ENCODE measurements at regions not wholly inside any gene's neighbourhood (a gene's known extent, or its start where the extent isn't known, plus 50 kb on each side); places are given as distances from the start of the nearest gene placed in this dataset.
A peak's percentile ranks its signal among the peaks of the same experiment; 100 is the strongest.

DNA sequence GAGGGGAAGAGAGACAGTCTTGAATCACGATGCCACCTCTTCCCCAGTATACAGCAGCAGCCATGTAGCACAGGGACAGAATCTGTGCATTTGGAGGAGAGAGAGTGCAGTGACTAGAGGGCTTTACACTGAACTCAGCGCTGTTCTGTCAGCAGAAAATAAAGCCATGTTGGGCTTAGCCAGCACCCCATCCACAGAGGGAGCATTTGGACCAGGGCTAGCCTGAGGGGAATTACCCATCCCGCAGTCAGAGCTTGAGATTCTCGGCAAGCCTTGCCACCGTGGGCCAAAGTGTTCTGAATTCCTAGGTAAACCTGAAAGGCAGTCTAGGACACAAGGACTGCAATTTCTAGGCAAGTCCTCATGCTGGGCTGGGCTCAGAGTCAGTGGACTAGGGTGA lies 120.4 kb upstream of the CNOT2 start:
- TF ChIP-seq ZNF114 (CRISPR knock-in tag; IDR thresholded peaks at IDR 0.05), result no peak
- no peak for TF ChIP-seq EZH2phosphoT487 (IDR thresholded peaks at IDR 0.05; ENCODE audit: unreplicated experiment)
- no peak for TF ChIP-seq CREB1 (CRISPR knock-in tag; IDR thresholded peaks at IDR 0.05; ENCODE audit: low read depth)
- TF ChIP-seq STAT1 (IDR thresholded peaks at IDR 0.05; ENCODE audit: unreplicated experiment), result no peak
- no peak for TF ChIP-seq EZH2 (IDR thresholded peaks at IDR 0.05; ENCODE audit: low read depth, unreplicated experiment)
- TF ChIP-seq ZNF331 (CRISPR knock-in tag; IDR thresholded peaks at IDR 0.05; ENCODE audit: low read depth), result no peak
- TF ChIP-seq NANOG (IDR thresholded peaks at IDR 0.05; ENCODE audit: borderline replicate concordance), result no peak
- TF ChIP-seq, protein P1, sequence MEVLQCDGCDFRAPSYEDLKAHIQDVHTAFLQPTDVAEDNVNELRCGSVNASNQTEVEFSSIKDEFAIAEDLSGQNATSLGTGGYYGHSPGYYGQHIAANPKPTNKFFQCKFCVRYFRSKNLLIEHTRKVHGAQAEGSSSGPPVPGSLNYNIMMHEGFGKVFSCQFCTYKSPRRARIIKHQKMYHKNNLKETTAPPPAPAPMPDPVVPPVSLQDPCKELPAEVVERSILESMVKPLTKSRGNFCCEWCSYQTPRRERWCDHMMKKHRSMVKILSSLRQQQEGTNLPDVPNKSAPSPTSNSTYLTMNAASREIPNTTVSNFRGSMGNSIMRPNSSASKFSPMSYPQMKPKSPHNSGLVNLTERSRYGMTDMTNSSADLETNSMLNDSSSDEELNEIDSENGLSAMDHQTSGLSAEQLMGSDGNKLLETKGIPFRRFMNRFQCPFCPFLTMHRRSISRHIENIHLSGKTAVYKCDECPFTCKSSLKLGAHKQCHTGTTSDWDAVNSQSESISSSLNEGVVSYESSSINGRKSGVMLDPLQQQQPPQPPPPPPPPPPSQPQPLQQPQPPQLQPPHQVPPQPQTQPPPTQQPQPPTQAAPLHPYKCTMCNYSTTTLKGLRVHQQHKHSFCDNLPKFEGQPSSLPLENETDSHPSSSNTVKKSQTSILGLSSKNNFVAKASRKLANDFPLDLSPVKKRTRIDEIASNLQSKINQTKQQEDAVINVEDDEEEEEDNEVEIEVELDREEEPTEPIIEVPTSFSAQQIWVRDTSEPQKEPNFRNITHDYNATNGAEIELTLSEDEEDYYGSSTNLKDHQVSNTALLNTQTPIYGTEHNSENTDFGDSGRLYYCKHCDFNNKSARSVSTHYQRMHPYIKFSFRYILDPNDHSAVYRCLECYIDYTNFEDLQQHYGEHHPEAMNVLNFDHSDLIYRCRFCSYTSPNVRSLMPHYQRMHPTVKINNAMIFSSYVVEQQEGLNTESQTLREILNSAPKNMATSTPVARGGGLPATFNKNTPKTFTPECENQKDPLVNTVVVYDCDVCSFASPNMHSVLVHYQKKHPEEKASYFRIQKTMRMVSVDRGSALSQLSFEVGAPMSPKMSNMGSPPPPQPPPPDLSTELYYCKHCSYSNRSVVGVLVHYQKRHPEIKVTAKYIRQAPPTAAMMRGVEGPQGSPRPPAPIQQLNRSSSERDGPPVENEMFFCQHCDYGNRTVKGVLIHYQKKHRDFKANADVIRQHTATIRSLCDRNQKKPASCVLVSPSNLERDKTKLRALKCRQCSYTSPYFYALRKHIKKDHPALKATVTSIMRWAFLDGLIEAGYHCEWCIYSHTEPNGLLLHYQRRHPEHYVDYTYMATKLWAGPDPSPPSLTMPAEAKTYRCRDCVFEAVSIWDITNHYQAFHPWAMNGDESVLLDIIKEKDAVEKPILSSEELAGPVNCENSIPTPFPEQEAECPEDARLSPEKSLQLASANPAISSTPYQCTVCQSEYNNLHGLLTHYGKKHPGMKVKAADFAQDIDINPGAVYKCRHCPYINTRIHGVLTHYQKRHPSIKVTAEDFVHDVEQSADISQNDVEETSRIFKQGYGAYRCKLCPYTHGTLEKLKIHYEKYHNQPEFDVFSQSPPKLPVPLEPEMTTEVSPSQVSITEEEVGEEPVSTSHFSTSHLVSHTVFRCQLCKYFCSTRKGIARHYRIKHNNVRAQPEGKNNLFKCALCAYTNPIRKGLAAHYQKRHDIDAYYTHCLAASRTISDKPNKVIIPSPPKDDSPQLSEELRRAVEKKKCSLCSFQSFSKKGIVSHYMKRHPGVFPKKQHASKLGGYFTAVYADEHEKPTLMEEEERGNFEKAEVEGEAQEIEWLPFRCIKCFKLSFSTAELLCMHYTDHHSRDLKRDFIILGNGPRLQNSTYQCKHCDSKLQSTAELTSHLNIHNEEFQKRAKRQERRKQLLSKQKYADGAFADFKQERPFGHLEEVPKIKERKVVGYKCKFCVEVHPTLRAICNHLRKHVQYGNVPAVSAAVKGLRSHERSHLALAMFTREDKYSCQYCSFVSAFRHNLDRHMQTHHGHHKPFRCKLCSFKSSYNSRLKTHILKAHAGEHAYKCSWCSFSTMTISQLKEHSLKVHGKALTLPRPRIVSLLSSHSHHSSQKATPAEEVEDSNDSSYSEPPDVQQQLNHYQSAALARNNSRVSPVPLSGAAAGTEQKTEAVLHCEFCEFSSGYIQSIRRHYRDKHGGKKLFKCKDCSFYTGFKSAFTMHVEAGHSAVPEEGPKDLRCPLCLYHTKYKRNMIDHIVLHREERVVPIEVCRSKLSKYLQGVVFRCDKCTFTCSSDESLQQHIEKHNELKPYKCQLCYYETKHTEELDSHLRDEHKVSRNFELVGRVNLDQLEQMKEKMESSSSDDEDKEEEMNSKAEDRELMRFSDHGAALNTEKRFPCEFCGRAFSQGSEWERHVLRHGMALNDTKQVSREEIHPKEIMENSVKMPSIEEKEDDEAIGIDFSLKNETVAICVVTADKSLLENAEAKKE (CRISPR knock-in tag; IDR thresholded peaks at IDR 0.05), result no peak
- no peak for TF ChIP-seq ETS1 (IDR thresholded peaks at IDR 0.05)
- no peak for TF ChIP-seq JUNB (IDR thresholded peaks at IDR 0.05; ENCODE audit: unreplicated experiment)
- TF ChIP-seq, protein P2, sequence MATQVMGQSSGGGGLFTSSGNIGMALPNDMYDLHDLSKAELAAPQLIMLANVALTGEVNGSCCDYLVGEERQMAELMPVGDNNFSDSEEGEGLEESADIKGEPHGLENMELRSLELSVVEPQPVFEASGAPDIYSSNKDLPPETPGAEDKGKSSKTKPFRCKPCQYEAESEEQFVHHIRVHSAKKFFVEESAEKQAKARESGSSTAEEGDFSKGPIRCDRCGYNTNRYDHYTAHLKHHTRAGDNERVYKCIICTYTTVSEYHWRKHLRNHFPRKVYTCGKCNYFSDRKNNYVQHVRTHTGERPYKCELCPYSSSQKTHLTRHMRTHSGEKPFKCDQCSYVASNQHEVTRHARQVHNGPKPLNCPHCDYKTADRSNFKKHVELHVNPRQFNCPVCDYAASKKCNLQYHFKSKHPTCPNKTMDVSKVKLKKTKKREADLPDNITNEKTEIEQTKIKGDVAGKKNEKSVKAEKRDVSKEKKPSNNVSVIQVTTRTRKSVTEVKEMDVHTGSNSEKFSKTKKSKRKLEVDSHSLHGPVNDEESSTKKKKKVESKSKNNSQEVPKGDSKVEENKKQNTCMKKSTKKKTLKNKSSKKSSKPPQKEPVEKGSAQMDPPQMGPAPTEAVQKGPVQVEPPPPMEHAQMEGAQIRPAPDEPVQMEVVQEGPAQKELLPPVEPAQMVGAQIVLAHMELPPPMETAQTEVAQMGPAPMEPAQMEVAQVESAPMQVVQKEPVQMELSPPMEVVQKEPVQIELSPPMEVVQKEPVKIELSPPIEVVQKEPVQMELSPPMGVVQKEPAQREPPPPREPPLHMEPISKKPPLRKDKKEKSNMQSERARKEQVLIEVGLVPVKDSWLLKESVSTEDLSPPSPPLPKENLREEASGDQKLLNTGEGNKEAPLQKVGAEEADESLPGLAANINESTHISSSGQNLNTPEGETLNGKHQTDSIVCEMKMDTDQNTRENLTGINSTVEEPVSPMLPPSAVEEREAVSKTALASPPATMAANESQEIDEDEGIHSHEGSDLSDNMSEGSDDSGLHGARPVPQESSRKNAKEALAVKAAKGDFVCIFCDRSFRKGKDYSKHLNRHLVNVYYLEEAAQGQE (IDR thresholded peaks at IDR 0.05; ENCODE audit: unreplicated experiment), result no peak
- TF ChIP-seq, protein P3, sequence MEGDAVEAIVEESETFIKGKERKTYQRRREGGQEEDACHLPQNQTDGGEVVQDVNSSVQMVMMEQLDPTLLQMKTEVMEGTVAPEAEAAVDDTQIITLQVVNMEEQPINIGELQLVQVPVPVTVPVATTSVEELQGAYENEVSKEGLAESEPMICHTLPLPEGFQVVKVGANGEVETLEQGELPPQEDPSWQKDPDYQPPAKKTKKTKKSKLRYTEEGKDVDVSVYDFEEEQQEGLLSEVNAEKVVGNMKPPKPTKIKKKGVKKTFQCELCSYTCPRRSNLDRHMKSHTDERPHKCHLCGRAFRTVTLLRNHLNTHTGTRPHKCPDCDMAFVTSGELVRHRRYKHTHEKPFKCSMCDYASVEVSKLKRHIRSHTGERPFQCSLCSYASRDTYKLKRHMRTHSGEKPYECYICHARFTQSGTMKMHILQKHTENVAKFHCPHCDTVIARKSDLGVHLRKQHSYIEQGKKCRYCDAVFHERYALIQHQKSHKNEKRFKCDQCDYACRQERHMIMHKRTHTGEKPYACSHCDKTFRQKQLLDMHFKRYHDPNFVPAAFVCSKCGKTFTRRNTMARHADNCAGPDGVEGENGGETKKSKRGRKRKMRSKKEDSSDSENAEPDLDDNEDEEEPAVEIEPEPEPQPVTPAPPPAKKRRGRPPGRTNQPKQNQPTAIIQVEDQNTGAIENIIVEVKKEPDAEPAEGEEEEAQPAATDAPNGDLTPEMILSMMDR (conservative IDR thresholded peaks at IDR 0.05; ENCODE audit: low read depth in 2 of 2), result no peak; a peak in 1 of 4 replicates
- TF ChIP-seq POLR2AphosphoS5 (IDR thresholded peaks at IDR 0.05; ENCODE audit: low read depth), result no peak
- no peak overlapping the region for H3K4me3 Mint-ChIP-seq
- no peaks in the 10 kb centered on the region for H3K79me2 ChIP-seq (replicated peaks; ENCODE audit: insufficient read depth)
- H3K36me3 Mint-ChIP-seq (ENCODE audit: low read depth), result no peaks in the 10 kb centered on the region
- H3K27me3 Mint-ChIP-seq (ENCODE audit: insufficient read depth, low read depth, poor library complexity), result no peaks in the 10 kb centered on the region
- H3K9me3 Mint-ChIP-seq, result no peaks in the 10 kb centered on the region
- DNase-seq (ENCODE audit: low spot score) (no peak), ATAC-seq (peak; percentile 55)
- H3K4me2 ChIP-seq, result no peak overlapping the region
- no peaks in the 10 kb centered on the region for H3F3A ChIP-seq (replicated peaks; ENCODE audit: low read depth)
- no peak overlapping the region for H3K4me3 ChIP-seq
- no peaks in the 10 kb centered on the region for H4K20me1 ChIP-seq (replicated peaks; ENCODE audit: insufficient read depth)
- no peaks in the 10 kb centered on the region for H3K36me3 ChIP-seq (ENCODE audit: insufficient read depth)
- no peak overlapping the region for H3K27ac Mint-ChIP-seq
- H3K9me2 ChIP-seq (ENCODE audit: insufficient read depth), result no peaks in the 10 kb centered on the region
- H3K4me1 Mint-ChIP-seq, result no peaks in the 10 kb centered on the region
- H2AFZ ChIP-seq, result peak overlapping the region; percentile 48; the same call in 1 of the 2 replicates
- H3K27me3 ChIP-seq (ENCODE audit: insufficient read depth), result no peaks in the 10 kb centered on the region
- no peak overlapping the region for H3K27ac ChIP-seq (ENCODE audit: low read depth)
- no peaks in the 10 kb centered on the region for H3K4me1 ChIP-seq (ENCODE audit: insufficient read depth)
